Gastroesophageal sphincter (tissue), 4 donors: ENCODE measurements at regions not wholly inside any gene's neighbourhood (a gene's known extent, or its start where the extent isn't known, plus 50 kb on each side); places are given as distances from the start of the nearest gene placed in this dataset.

ENCODE experiments used
- ATAC-seq: fragments of 150-250 bp; one replicate; pipeline ENCODE4 v1.9.1; 2016; ENCODE audit warnings: mild to moderate bottlenecking, moderate library complexity
- H3K27ac ChIP-seq, 4 donors: fragments of 200-600 bp; sonication (generic) in 3 of 4; 1 replicate in 3 of 4; 2 replicates in 1 of 4; pipeline ENCODE4 v1.5.1; 2016 to 2019
- H3K27me3 ChIP-seq: fragments of 200-600 bp; sonication (generic); one replicate; pipeline ENCODE4 v1.5.1; 2019
- H3K36me3 ChIP-seq, 2 donors: fragments of 200-600 bp; sonication (generic); one replicate each; pipeline ENCODE4 v1.5.1; 2019; ENCODE audit warnings: control low read depth in 1 of 2
- H3K4me1 ChIP-seq, 3 donors: fragments of 200-600 bp; sonication (generic); 1 replicate in 2 of 3; 2 replicates in 1 of 3; pipeline ENCODE4 v1.5.1; 2016 to 2019; ENCODE audit warnings: control low read depth in 2 of 3
- H3K4me3 ChIP-seq, 2 donors: fragments of 200-600 bp; sonication (generic); one replicate each; pipeline ENCODE4 v1.5.1; 2019; ENCODE audit warnings: mild to moderate bottlenecking in 1 of 2, moderate library complexity in 1 of 2
- H3K9me3 ChIP-seq, 3 donors: fragments of 200-600 bp; sonication (generic); one replicate each; pipeline ENCODE4 v1.5.1; 2017 to 2019; ENCODE audit warnings: control low read depth in 2 of 3
- CTCF ChIP-seq, 4 experiments: fragments of 200-600 bp in 2 of 4; fragments of 450-650 bp in 2 of 4; sonication (generic) in 1 of 4; IDR thresholded peaks; one replicate each; pipeline ENCODE4 v1.5.1; 2017 to 2019; ENCODE audit warnings: antibody characterized with exemption in 4 of 4, mild to moderate bottlenecking in 2 of 4, moderate library complexity in 2 of 4
- EP300 ChIP-seq: sonication (generic); formaldehyde crosslinking; IDR thresholded peaks from one replicate; pipeline ENCODE4 v1.6.1; 2017; ENCODE audit warnings: antibody characterized with exemption, mild to moderate bottlenecking
- POLR2A ChIP-seq, 2 donors: fragments of 450-650 bp; IDR thresholded peaks; one replicate each; pipeline ENCODE4 v1.6.1; 2017; ENCODE audit warnings: antibody characterized with exemption in 2 of 2, mild to moderate bottlenecking in 2 of 2, moderate library complexity in 1 of 2
- POLR2AphosphoS5 ChIP-seq: sonication (generic); formaldehyde crosslinking; IDR thresholded peaks from one replicate; pipeline ENCODE4 v1.6.1; 2017; ENCODE audit warnings: antibody characterized with exemption
- WGBS, 2 donors: methylation state at CpG; one replicate each; pipeline ENCODE4 v1.1.5; 2018; ENCODE audit warnings: low coverage in 1 of 2; 5-methylcytosine and 5-hydroxymethylcytosine counted together

- WGBS, 2 donors = 73 to 81% methylated on average over 7 to 9 of the region's 9 CpGs
- no peaks in the 10 kb centered on the region for H3K36me3 ChIP-seq
- no peak overlapping the region for H3K4me3 ChIP-seq
- no peaks in the 10 kb centered on the region for H3K4me1 ChIP-seq
- peaks cover 37% of the 10 kb centered on the region for H3K27me3 ChIP-seq
- no peak for ATAC-seq
- TF ChIP-seq EP300 = no peak
- no peak for TF ChIP-seq CTCF (IDR thresholded peaks at IDR 0.05)
- TF ChIP-seq POLR2A (IDR thresholded peaks at IDR 0.05) = no peak
- no peak for TF ChIP-seq POLR2AphosphoS5
- H3K27ac ChIP-seq = no peak overlapping the region
- H3K9me3 ChIP-seq = no peaks in the 10 kb centered on the region
These were observed 65.4 kb downstream of the ADRA2A start for GRCh38 chr10:111142092-111142768.

- Histone ChIP-seq H3K27me3 (peaks cover 14% of the 10 kb centered on the region), H3K4me1 (no peaks in the 10 kb centered on the region), H3K27ac (no peak overlapping the region), H3K36me3 (no peaks in the 10 kb centered on the region), H3K4me3 (no peak overlapping the region), H3K9me3 (no peaks in the 10 kb centered on the region)
- WGBS, 2 donors = 31 to 67% methylated on average over 1 to 2 of the region's 2 CpGs
- no peak for TF ChIP-seq CTCF (IDR thresholded peaks at IDR 0.05)
- TF ChIP-seq EP300 = no peak
- TF ChIP-seq POLR2AphosphoS5 = no peak
- TF ChIP-seq POLR2A (IDR thresholded peaks at IDR 0.05) = no peak
- ATAC-seq = no peak
These were observed 69.3 kb downstream of the ADRA2A start for GRCh38 chr10:111146025-111146640.

GRCh38 chr10:111148025-111148424 is 71.2 kb downstream of the ADRA2A start:
- no peaks in the 10 kb centered on the region for H3K27me3 ChIP-seq
- no peaks in the 10 kb centered on the region for H3K4me1 ChIP-seq
- 63 to 65% methylated on average over 4 to 6 of the region's 6 CpGs for WGBS, 2 donors
- no peak overlapping the region for H3K27ac ChIP-seq
- no peaks in the 10 kb centered on the region for H3K36me3 ChIP-seq
- no peak for ATAC-seq
- TF ChIP-seq POLR2A (IDR thresholded peaks at IDR 0.05) = no peak
- no peak for TF ChIP-seq CTCF (IDR thresholded peaks at IDR 0.05)
- H3K9me3 ChIP-seq = no peaks in the 10 kb centered on the region
- no peak overlapping the region for H3K4me3 ChIP-seq

GRCh38 chr10:111148440-111148839 is 71.6 kb downstream of the ADRA2A start:
- WGBS, 2 donors = 78 to 85% methylated on average over 7 of the region's 7 CpGs
- no peak for ATAC-seq
- H3K27ac ChIP-seq = no peak overlapping the region
- H3K27me3 ChIP-seq = no peaks in the 10 kb centered on the region
- H3K4me3 ChIP-seq = no peak overlapping the region
- no peaks in the 10 kb centered on the region for H3K4me1 ChIP-seq
- TF ChIP-seq POLR2AphosphoS5 (no peak), CTCF (IDR thresholded peaks at IDR 0.05) (no peak), POLR2A (IDR thresholded peaks at IDR 0.05) (no peak), EP300 (no peak)
- H3K9me3 ChIP-seq = no peaks in the 10 kb centered on the region
- H3K36me3 ChIP-seq = no peaks in the 10 kb centered on the region

- no peaks in the 10 kb centered on the region for H3K4me1 ChIP-seq
- H3K9me3 ChIP-seq = no peaks in the 10 kb centered on the region
- no peaks in the 10 kb centered on the region for H3K36me3 ChIP-seq
- WGBS, 2 donors = 83 to 88% methylated on average over 1 to 5 of the region's 7 CpGs
- no peak overlapping the region for H3K27ac ChIP-seq
- no peaks in the 10 kb centered on the region for H3K27me3 ChIP-seq
- H3K4me3 ChIP-seq = no peak overlapping the region
- no peak for ATAC-seq
- TF ChIP-seq EP300 = no peak
These were observed 73.9 kb downstream of the ADRA2A start for GRCh38 chr10:111150691-111151090.
